ENCODE measurements at regions not wholly inside any gene's neighbourhood (a gene's known extent, or its start where the extent isn't known, plus 50 kb on each side); places are given as distances from the start of the nearest gene placed in this dataset.

- TF ChIP-seq EZH2 (IDR thresholded peaks at IDR 0.05; ENCODE audit: low read depth): no peak
- TF ChIP-seq CTCF (conservative IDR thresholded peaks at IDR 0.05): no peak
Measured at GRCh38 chr3:125647318-125648014, 52.2 kb upstream of the OSBPL11 start.

Data from PC-9 (cell line).